IMR-90 (cell line): ENCODE measurements at regions not wholly inside any gene's neighbourhood (a gene's known extent, or its start where the extent isn't known, plus 50 kb on each side); places are given as distances from the start of the nearest gene placed in this dataset.

Source experiments
- ATAC-seq: fragments of 200-7000 bp; cut with Tn5 transposase; 2 replicates; pipeline ENCODE4 v1.9.1; 2020; ENCODE audit warnings: low read depth, mild to moderate bottlenecking, moderate library complexity
- BruUV-seq: library from RNA; stranded (reverse); fragments of 400-500 nt; replicated peaks from 2 replicates; lab custom pipeline; 2021; lab: Mats Ljungman, UMichigan
- CTCF ChIA-PET: fragments of 300-600 bp; formaldehyde crosslinking; extraction: SDS; loops from one replicate; lab custom pipeline; 2021; ENCODE audit warnings: antibody characterized with exemption; lab: Yijun Ruan, JAX
- POLR2A ChIA-PET: fragments of 300-600 bp; sonication (Branson Sonifier 250); formaldehyde crosslinking; loops from one replicate; lab custom pipeline; 2022; ENCODE audit warnings: antibody characterized with exemption; ENCODE audit not compliant: unreplicated experiment; lab: Charles Lee
- DNase-seq: peaks from one replicate; pipeline ENCODE4 v3.0.0; 2013
- H2AFZ ChIP-seq: replicated peaks from 2 replicates; pipeline ENCODE3; 2013; ENCODE audit warnings: low read length, mild to moderate bottlenecking; ENCODE audit not compliant: poor library complexity
- H2AK5ac ChIP-seq: 2 replicates; pipeline ENCODE4 v1.6.1; 2013; ENCODE audit warnings: low read depth, low read length, inconsistent platforms
- H2AK9ac ChIP-seq: replicated peaks from 2 replicates; pipeline ENCODE3; 2013; ENCODE audit warnings: mild to moderate bottlenecking, low read depth, low read length, moderate library complexity; ENCODE audit not compliant: poor library complexity
- H2BK120ac ChIP-seq: 2 replicates; pipeline ENCODE4 v1.6.1; 2013; ENCODE audit warnings: low read depth, low read length, inconsistent platforms
- H2BK15ac ChIP-seq: 3 replicates; pipeline ENCODE4 v1.6.1; 2013; ENCODE audit warnings: low read depth, low read length, inconsistent platforms
- H2BK20ac ChIP-seq: 2 replicates; pipeline ENCODE4 v1.6.1; 2013; ENCODE audit warnings: low read depth, mild to moderate bottlenecking, inconsistent platforms, low read length, moderate library complexity
- H2BK5ac ChIP-seq: 2 replicates; pipeline ENCODE4 v1.6.1; 2013; ENCODE audit warnings: mild to moderate bottlenecking, low read depth, low read length, inconsistent platforms; ENCODE audit not compliant: poor library complexity, severe bottlenecking
- H3K14ac ChIP-seq: replicated peaks from 2 replicates; pipeline ENCODE4 v1.6.1; 2013; ENCODE audit warnings: low read depth, low read length, inconsistent platforms
- H3K18ac ChIP-seq: 2 replicates; pipeline ENCODE4 v1.6.1; 2013; ENCODE audit warnings: low read depth, low read length, control low read depth
- H3K23ac ChIP-seq: 2 replicates; pipeline ENCODE4 v1.6.1; 2013; ENCODE audit warnings: low read depth, low read length, inconsistent platforms
- H3K27ac ChIP-seq: 2 replicates; pipeline ENCODE4 v1.5.1; 2013; ENCODE audit warnings: mild to moderate bottlenecking, control low read depth, low read length; ENCODE audit not compliant: insufficient read depth
- H3K27me3 ChIP-seq: 2 replicates; pipeline ENCODE4 v1.6.1; 2013; ENCODE audit warnings: low read length; ENCODE audit not compliant: control insufficient read depth, insufficient read depth
- H3K36me3 ChIP-seq: 2 replicates; pipeline ENCODE4 v1.6.1; 2013; ENCODE audit warnings: low read length, mixed read lengths; ENCODE audit not compliant: control insufficient read depth, insufficient read depth
- H3K4ac ChIP-seq: 2 replicates; pipeline ENCODE4 v1.6.1; 2013; ENCODE audit warnings: low read depth, low read length, inconsistent platforms
- H3K4me1 ChIP-seq: 2 replicates; pipeline ENCODE4 v1.6.1; 2013; ENCODE audit warnings: low read length, mixed read lengths; ENCODE audit not compliant: control insufficient read depth, insufficient read depth
- H3K4me2 ChIP-seq: 2 replicates; pipeline ENCODE4 v1.6.1; 2013; ENCODE audit warnings: low read depth, mild to moderate bottlenecking, control low read depth, low read length, moderate library complexity
- H3K4me3 ChIP-seq: 2 replicates; pipeline ENCODE4 v1.5.1; 2013; ENCODE audit warnings: low read depth, mild to moderate bottlenecking, control low read depth, low read length, moderate library complexity; ENCODE audit not compliant: insufficient read depth
- H3K56ac ChIP-seq: 2 replicates; pipeline ENCODE4 v1.6.1; 2013; ENCODE audit warnings: low read length, inconsistent platforms; ENCODE audit not compliant: insufficient read depth; ENCODE audit errors: extremely low read depth
- H3K79me1 ChIP-seq, 2 experiments: 2 replicates each; pipeline ENCODE4 v1.6.1; 2013; ENCODE audit warnings: low read length in 2 of 2, inconsistent platforms in 1 of 2, low read depth in 1 of 2
- H3K9ac ChIP-seq: 2 replicates; pipeline ENCODE4 v1.6.1; 2013; ENCODE audit warnings: low read depth, low read length, control low read depth
- H3K9me1 ChIP-seq: 2 replicates; pipeline ENCODE4 v1.6.1; 2013; ENCODE audit warnings: low read length, inconsistent platforms; ENCODE audit not compliant: insufficient read depth
- H3K9me3 ChIP-seq: 2 replicates; pipeline ENCODE4 v1.6.1; 2013; ENCODE audit warnings: low read length; ENCODE audit not compliant: control insufficient read depth, insufficient read depth
- H4K20me1 ChIP-seq: 2 replicates; pipeline ENCODE4 v1.6.1; 2013; ENCODE audit warnings: low read length, inconsistent platforms; ENCODE audit not compliant: insufficient read depth
- H4K5ac ChIP-seq: 2 replicates; pipeline ENCODE4 v1.6.1; 2013; ENCODE audit warnings: mild to moderate bottlenecking, low read depth, low read length, control low read depth
- H4K8ac ChIP-seq, 2 experiments: 2 replicates each; pipeline ENCODE4 v1.6.1; 2013; ENCODE audit warnings: low read depth in 2 of 2, low read length in 2 of 2, control low read depth in 1 of 2, inconsistent platforms in 1 of 2
- H4K91ac ChIP-seq: 2 replicates; pipeline ENCODE4 v1.6.1; 2013; ENCODE audit warnings: low read depth, low read length, inconsistent platforms; ENCODE audit not compliant: insufficient read depth
- CEBPB ChIP-seq: IDR thresholded peaks from 2 replicates; pipeline ENCODE4 v1.6.1; 2012; ENCODE audit warnings: low read depth, low read length, improper control_type of control experiment
- CHD1 ChIP-seq: IDR thresholded peaks from 2 replicates; pipeline ENCODE4 v1.6.1; 2012; ENCODE audit warnings: low read depth, low read length, improper control_type of control experiment
- CTCF ChIP-seq: conservative IDR thresholded peaks from 2 replicates; pipeline ENCODE4 v1.5.1; 2012; ENCODE audit warnings: mild to moderate bottlenecking, low read depth, low read length, improper control_type of control experiment
- MAZ ChIP-seq: IDR thresholded peaks from 2 replicates; pipeline ENCODE4 v1.6.1; 2012; ENCODE audit warnings: low read depth, mild to moderate bottlenecking, low read length, improper control_type of control experiment, moderate library complexity, borderline replicate concordance
- MXI1 ChIP-seq: IDR thresholded peaks from 2 replicates; pipeline ENCODE4 v1.6.1; 2012; ENCODE audit warnings: low read depth, mild to moderate bottlenecking, low read length, moderate library complexity, borderline replicate concordance
- RFX5 ChIP-seq: IDR thresholded peaks from 2 replicates; pipeline ENCODE4 v1.8.0; 2012; ENCODE audit warnings: low read depth, mild to moderate bottlenecking, low read length, moderate library complexity
- SMC3 ChIP-seq: fragments of 150-350 bp; IDR thresholded peaks from 2 replicates; pipeline ENCODE4 v1.6.1; 2016; ENCODE audit warnings: low read depth, mild to moderate bottlenecking, antibody characterized with exemption, low read length, moderate library complexity
- whole genome bisulfite sequencing, 2 experiments: methylation state at CpG; one replicate each; pipeline versions ENCODE4 v1.1.5 to v1.1.7; 2013; ENCODE audit warnings: missing lambda C conversion rate in 2 of 2; ENCODE audit not compliant: insufficient read length in 1 of 2; ENCODE audit errors: extremely low coverage in 2 of 2; 5-methylcytosine and 5-hydroxymethylcytosine counted together
- dilution Hi-C: fragments of 300-500 bp; cut with HindIII; formaldehyde crosslinking; loops from one replicate; pipeline ENCODE4 v1.14.3; 2018; ENCODE audit warnings: low sequenced_read_pairs; ENCODE audit not compliant: unreplicated experiment
- in situ Hi-C: fragments of 300-500 bp; cut with MboI; formaldehyde crosslinking; loops from 3 replicates; pipeline ENCODE4 v1.14.3; 2019; ENCODE audit warnings: low sequenced_read_pairs, inconsistent platforms, mixed read lengths
- intact Hi-C: fragments of 100-400 bp; cut with micrococcal nuclease; formaldehyde crosslinking; loops from 2 replicates; pipeline ENCODE4 v1.10.0; 2022

DNA sequence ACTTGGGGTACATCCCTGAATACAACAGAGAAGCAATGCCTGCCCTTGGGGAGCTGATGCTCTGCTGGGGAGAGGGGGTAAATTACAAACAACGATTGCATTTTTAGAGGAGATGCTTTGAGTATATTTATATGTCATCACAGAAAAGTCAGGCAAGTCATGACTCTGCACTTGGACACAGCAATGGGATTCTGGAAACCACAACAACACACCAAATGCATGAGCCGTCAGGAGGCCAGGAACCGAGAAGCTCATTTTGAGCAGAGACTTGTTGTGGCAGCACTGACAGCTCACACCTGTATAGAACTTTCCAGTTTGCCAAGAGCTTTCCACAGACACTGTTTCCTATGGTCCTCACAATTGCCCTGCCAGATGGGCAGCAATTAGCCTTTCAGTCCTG is 113.2 kb upstream of the RBPJ start:
- no peak overlapping the region for H2AK9ac ChIP-seq
- H3K56ac ChIP-seq = no peak overlapping the region
- no peak overlapping the region for H4K8ac ChIP-seq
- no peaks in the 10 kb centered on the region for H3K9me3 ChIP-seq
- H2AFZ ChIP-seq = no peak overlapping the region
- peak overlapping the region; percentile 9; the same call in 1 of the 2 replicates for H2BK20ac ChIP-seq
- H3K36me3 ChIP-seq = no peaks in the 10 kb centered on the region
- H2BK5ac ChIP-seq = no peak overlapping the region
- H3K27ac ChIP-seq = no peak overlapping the region
- H4K5ac ChIP-seq = no peak overlapping the region
- H4K91ac ChIP-seq = no peak overlapping the region
- no peak overlapping the region for H2BK120ac ChIP-seq
- H3K14ac ChIP-seq = 0 out of 2 replicates have a peak overlapping the region, but pooled peaks have one; percentile 19
- no peak overlapping the region for H3K23ac ChIP-seq
- ChIA-PET CTCF (no interaction called here), POLR2A (no interaction called here)
- H3K4me3 ChIP-seq = no peak overlapping the region
- dilution Hi-C loops = no loop called here
- no peak overlapping the region; the same call in 1 of the 2 replicates for H2AK5ac ChIP-seq
- peak overlapping the region; percentile 36; the same call in 1 of the 3 replicates for H2BK15ac ChIP-seq
- no peak for DNase-seq
- no peak for TF ChIP-seq SMC3
- TF ChIP-seq CEBPB = no peak
- TF ChIP-seq MAZ = no peak
- no peak for TF ChIP-seq CTCF
- no peak for TF ChIP-seq CHD1
- no peak for TF ChIP-seq RFX5
- TF ChIP-seq MXI1 = no peak
- ATAC-seq = no peak
- WGBS, 2 experiments = no CpG with 5 or more reads among the region's 3 CpGs
- H3K4me2 ChIP-seq = no peak overlapping the region
- H3K9me1 ChIP-seq = no peaks in the 10 kb centered on the region; the same call in 1 of the 2 replicates
- intact Hi-C loops = no loop called here
- H3K79me1 ChIP-seq = no peaks in the 10 kb centered on the region
- no peak overlapping the region for H3K9ac ChIP-seq
- no peak overlapping the region for H3K18ac ChIP-seq
- H4K20me1 ChIP-seq = no peaks in the 10 kb centered on the region
- H3K27me3 ChIP-seq = peaks cover 4% of the 10 kb centered on the region
- peaks cover 6% of the 10 kb centered on the region; the same call in 1 of the 2 replicates for H3K4me1 ChIP-seq
- H3K4ac ChIP-seq = no peak overlapping the region
- no TSS peak for BruUV-seq
- in situ Hi-C loops = no loop called here
